ENCODE measurements at regions not wholly inside any gene's neighbourhood (a gene's known extent, or its start where the extent isn't known, plus 50 kb on each side); places are given as distances from the start of the nearest gene placed in this dataset.

- Histone ChIP-seq H3K27ac (ENCODE audit: extremely low read length, insufficient read depth, low read length) (no peak overlapping the region), H3K79me2 (ENCODE audit: insufficient read depth, low read length) (no peaks in the 10 kb centered on the region), H3K36me3 (replicated peaks in 1 of 2; ENCODE audit: control insufficient read depth in 1 of 2, insufficient read depth in 2 of 2, low read length in 2 of 2) (no peaks in the 10 kb centered on the region), H3K4me3 (replicated peaks in 1 of 3; ENCODE audit: insufficient read depth in 1 of 3, low read depth in 2 of 3, low read length in 3 of 3) (no peak overlapping the region), H3K4me1 (ENCODE audit: insufficient read depth, low read length) (no peaks in the 10 kb centered on the region), H4K20me1 (ENCODE audit: insufficient read depth, low read length) (no peaks in the 10 kb centered on the region), H3K27me3 (ENCODE audit: control insufficient read depth in 1 of 2, insufficient read depth in 2 of 2, low read length in 2 of 2) (no peaks in the 10 kb centered on the region), H3K9ac (ENCODE audit: insufficient read depth, low read depth, low read length) (no peak overlapping the region), H3K9me3 (ENCODE audit: low read length) (no peaks in the 10 kb centered on the region), H3K4me2 (ENCODE audit: low read depth, low read length) (no peak overlapping the region), H2AFZ (ENCODE audit: low read length) (no peak overlapping the region)
- ChIA-PET POLR2A (no interaction called here), CTCF (ENCODE audit: low intra/inter-chr PET ratio, low total read pairs) (no interaction called here)
- WGBS (ENCODE audit: low lambda C conversion rate): 7% methylated on average over 3 of the region's 3 CpGs
- in situ Hi-C loops (cut with HindIII; ENCODE audit: extremely low pct_ligation_motif_present, low pct_unique_long_range_greater_than_20kb): no loop called here
- FAIRE-seq (no peak), ATAC-seq (no peak), DNase-seq (ENCODE audit: low spot score) (no peak)
- TF ChIP-seq REPIN1 (CRISPR knock-in tag; IDR thresholded peaks at IDR 0.05; ENCODE audit: borderline replicate concordance, low read depth) (no peak), SMYD3 (CRISPR knock-in tag; IDR thresholded peaks at IDR 0.05) (no peak), TCF12 (IDR thresholded peaks at IDR 0.05) (no peak), TCF12 (CRISPR knock-in tag; IDR thresholded peaks at IDR 0.05) (no peak), ONECUT2 (CRISPR knock-in tag; IDR thresholded peaks at IDR 0.05) (no peak), ZFP37 (CRISPR knock-in tag; IDR thresholded peaks at IDR 0.05; ENCODE audit: borderline replicate concordance) (no peak), ZNF768 (CRISPR knock-in tag; IDR thresholded peaks at IDR 0.05) (no peak), PHB2 (IDR thresholded peaks at IDR 0.05; ENCODE audit: partially characterized antibody) (no peak), ZNF704 (CRISPR knock-in tag; IDR thresholded peaks at IDR 0.05; ENCODE audit: borderline replicate concordance) (no peak), HNF4A (CRISPR knock-in tag; IDR thresholded peaks at IDR 0.05) (no peak), ZNF354B (CRISPR knock-in tag; IDR thresholded peaks at IDR 0.05) (no peak), NFE2 (CRISPR knock-in tag; IDR thresholded peaks at IDR 0.05) (no peak), KAT2B (IDR thresholded peaks at IDR 0.05; ENCODE audit: borderline replicate concordance, low read depth, low read length) (no peak), ZNF709 (CRISPR knock-in tag; IDR thresholded peaks at IDR 0.05) (no peak), HMG20A (CRISPR knock-in tag; IDR thresholded peaks at IDR 0.05; ENCODE audit: borderline replicate concordance) (no peak), STAT5B (CRISPR knock-in tag; IDR thresholded peaks at IDR 0.05) (no peak)
- BruUV-seq (replicated peaks): no TSS peak
- intact Hi-C loops (cut with micrococcal nuclease; ENCODE audit: unreplicated experiment): no loop called here
These were observed 161.0 kb downstream of the ALX1 start for GRCh38 chr12:85441025-85441424.

Data from HepG2 (cell line).